NCI-H82 treated with DMSO at 0.1 percent for 48 hours (cell line): ENCODE measurements at regions not wholly inside any gene's neighbourhood (a gene's known extent, or its start where the extent isn't known, plus 50 kb on each side); places are given as distances from the start of the nearest gene placed in this dataset.
A peak's percentile ranks its signal among the peaks of the same experiment; 100 is the strongest.

ENCODE experiments used
- DNase-seq: peaks from one replicate; lab custom pipeline; 2025; ENCODE audit not compliant: unreplicated experiment; lab: John Stamatoyannopoulos, UW

- DNase-seq: no peak
Observed at GRCh38 chr2:220198896-220199295, 571.5 kb downstream of the SLC4A3 start.

GRCh38 chr2:220202066-220202465, 574.6 kb downstream of the SLC4A3 start:
- DNase-seq: no peak

- no peak for DNase-seq
Observed at GRCh38 chr2:220209093-220209492, 581.7 kb downstream of the SLC4A3 start.

GRCh38 chr2:220209751-220210150, 582.3 kb downstream of the SLC4A3 start:
- no peak for DNase-seq

GRCh38 chr2:220212296-220213080, 585.1 kb downstream of the SLC4A3 start:
- DNase-seq: no peak

- no peak for DNase-seq
Observed at GRCh38 chr2:220215785-220216184, 588.4 kb downstream of the SLC4A3 start.

- DNase-seq: no peak
Observed at GRCh38 chr2:220219371-220219770, 591.9 kb downstream of the SLC4A3 start.

- DNase-seq: peak; percentile 53
Observed at GRCh38 chr2:220220009-220220408, 592.6 kb downstream of the SLC4A3 start.

- no peak for DNase-seq
Observed at GRCh38 chr2:220221992-220222391, 594.6 kb downstream of the SLC4A3 start.

- no peak for DNase-seq
Observed at GRCh38 chr2:220224691-220225543, 597.5 kb downstream of the SLC4A3 start.

GRCh38 chr2:220226076-220226475, 598.6 kb downstream of the SLC4A3 start:
- no peak for DNase-seq

- DNase-seq: no peak
Observed at GRCh38 chr2:220226546-220226945, 599.1 kb downstream of the SLC4A3 start.

GRCh38 chr2:220227266-220227920, 600.0 kb downstream of the SLC4A3 start:
- DNase-seq: no peak

- DNase-seq: no peak
Observed at GRCh38 chr2:220228310-220229006, 601.0 kb downstream of the SLC4A3 start.

GRCh38 chr2:220240641-220241040, 613.2 kb downstream of the SLC4A3 start:
- no peak for DNase-seq

GRCh38 chr2:220241423-220241822, 614.0 kb downstream of the SLC4A3 start:
- no peak for DNase-seq

GRCh38 chr2:220243571-220243970, 616.1 kb downstream of the SLC4A3 start:
- DNase-seq: no peak

- DNase-seq: no peak
Observed at GRCh38 chr2:220246386-220246785, 619.0 kb downstream of the SLC4A3 start.

- DNase-seq: no peak
Observed at GRCh38 chr2:220247588-220248350, 620.3 kb downstream of the SLC4A3 start.

GRCh38 chr2:220259662-220260061, 632.2 kb downstream of the SLC4A3 start:
- DNase-seq: no peak
